ACC112 (cell line): ENCODE measurements at regions not wholly inside any gene's neighbourhood (a gene's known extent, or its start where the extent isn't known, plus 50 kb on each side); places are given as distances from the start of the nearest gene placed in this dataset.

Experiments used
- H2AFZ ChIP-seq: fragments of 200-600 bp; sonication (generic); one replicate; pipeline ENCODE4 v1.6.0; 2017; ENCODE audit warnings: antibody characterized with exemption, low read length; ENCODE audit not compliant: unreplicated experiment
- H3K27ac ChIP-seq: fragments of 200-600 bp; sonication (generic); 2 replicates; pipeline ENCODE4 v1.5.1; 2014; ENCODE audit warnings: low read depth, mild to moderate bottlenecking, antibody characterized with exemption, low read length, moderate library complexity
- H3K27me3 ChIP-seq: fragments of 200-600 bp; sonication (generic); 2 replicates; pipeline ENCODE4 v1.6.1; 2014; ENCODE audit warnings: mild to moderate bottlenecking, antibody characterized with exemption, low read length, moderate library complexity, mixed read lengths; ENCODE audit not compliant: insufficient read depth
- H3K36me3 ChIP-seq: fragments of 200-600 bp; sonication (generic); 2 replicates; pipeline ENCODE4 v1.6.1; 2016; ENCODE audit warnings: mild to moderate bottlenecking, antibody characterized with exemption, low read length, moderate library complexity, mixed read lengths; ENCODE audit not compliant: insufficient read depth
- H3K4me1 ChIP-seq: fragments of 200-600 bp; sonication (generic); one replicate; pipeline ENCODE4 v1.6.1; 2016; ENCODE audit warnings: low read length, mixed read lengths; ENCODE audit not compliant: insufficient read depth, unreplicated experiment, control insufficient read depth
- H3K4me3 ChIP-seq: fragments of 200-600 bp; sonication (generic); 2 replicates; pipeline ENCODE4 v1.5.1; 2014; ENCODE audit warnings: mild to moderate bottlenecking, low read depth, low read length
- H3K79me2 ChIP-seq: fragments of 200-600 bp; sonication (generic); one replicate; pipeline ENCODE4 v1.6.0; 2016; ENCODE audit warnings: low read length; ENCODE audit not compliant: control insufficient read depth, unreplicated experiment, insufficient read depth

GRCh38 chr9:111149018-111149759 lies 110.9 kb upstream of the LPAR1 start:
- no peak overlapping the region for H3K4me3 ChIP-seq
- H3K4me1 ChIP-seq, result peaks cover 3% of the 10 kb centered on the region
- no peaks in the 10 kb centered on the region for H3K79me2 ChIP-seq
- H2AFZ ChIP-seq, result no peak overlapping the region
- no peaks in the 10 kb centered on the region for H3K27me3 ChIP-seq
- H3K36me3 ChIP-seq, result no peaks in the 10 kb centered on the region
- H3K27ac ChIP-seq, result no peak overlapping the region

DNA sequence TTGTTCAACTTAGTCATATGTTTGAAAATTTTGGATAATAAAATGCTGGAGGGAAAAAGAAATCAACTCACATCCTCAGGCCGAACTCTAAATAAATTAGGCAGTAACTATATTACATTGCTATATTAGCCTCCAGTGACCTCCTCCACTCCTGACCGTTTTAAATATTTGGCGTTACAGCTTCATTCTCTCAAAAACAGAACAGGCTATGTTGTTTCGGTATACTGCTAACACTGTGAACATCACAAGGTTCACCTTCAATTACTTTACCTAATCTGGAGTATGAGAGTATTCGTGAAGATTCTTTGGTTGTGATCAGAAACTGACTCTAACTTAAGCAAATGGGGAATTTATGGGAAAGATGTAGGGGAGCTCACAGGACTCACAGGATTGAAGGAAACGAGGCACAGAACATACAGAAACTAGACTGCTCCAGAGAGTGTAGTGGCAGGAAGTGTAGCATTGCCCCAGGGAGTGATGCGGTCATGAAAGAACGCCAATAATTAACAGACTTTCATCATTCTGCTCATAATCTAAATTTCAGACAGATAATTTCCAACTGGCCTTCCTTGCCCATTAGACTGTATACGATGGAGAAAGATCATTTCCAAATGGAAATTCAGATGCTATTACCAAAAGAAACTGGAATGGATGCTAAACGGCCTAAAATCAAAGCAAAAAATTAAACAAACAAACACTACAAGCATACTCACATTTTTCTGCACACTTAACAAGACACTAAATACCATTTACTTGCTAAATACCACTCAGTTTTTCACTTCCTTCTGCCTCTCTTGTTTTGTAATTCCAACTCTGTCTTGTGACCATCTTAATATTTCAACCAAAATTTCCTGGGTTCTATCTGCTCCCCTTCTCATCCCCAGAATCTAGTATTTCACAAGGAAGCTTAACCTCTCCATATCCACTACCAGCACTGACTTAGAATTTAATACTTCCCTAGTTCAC lies 110.1 kb upstream of the LPAR1 start:
- Histone ChIP-seq H3K27me3 (no peaks in the 10 kb centered on the region), H3K4me3 (no peak overlapping the region), H2AFZ (peak overlapping the region; percentile 20), H3K4me1 (peaks cover 3% of the 10 kb centered on the region), H3K79me2 (no peaks in the 10 kb centered on the region), H3K36me3 (no peaks in the 10 kb centered on the region), H3K27ac (no peak overlapping the region)

DNA sequence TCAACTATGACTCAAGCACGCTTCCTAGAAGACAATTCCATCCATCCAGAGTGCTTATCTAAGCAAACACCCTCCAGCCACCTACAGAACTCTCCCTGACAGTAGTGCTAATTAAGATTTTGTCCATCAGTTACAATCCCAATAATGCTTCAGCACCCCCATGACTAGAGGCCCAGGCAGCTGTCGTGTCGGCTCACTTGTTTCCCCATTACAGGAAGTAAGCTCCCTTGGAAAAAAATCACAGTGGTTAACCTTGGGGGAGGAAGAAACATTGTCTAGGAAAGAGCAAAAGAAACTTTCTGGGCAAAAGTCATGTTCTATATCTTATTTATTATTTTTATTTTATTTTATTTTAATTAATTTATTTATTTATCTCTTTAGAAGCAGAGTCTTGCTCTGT lies 108.8 kb upstream of the LPAR1 start:
- H3K27me3 ChIP-seq, result no peaks in the 10 kb centered on the region
- H3K79me2 ChIP-seq, result no peaks in the 10 kb centered on the region
- H3K4me1 ChIP-seq, result peaks cover 3% of the 10 kb centered on the region
- no peaks in the 10 kb centered on the region for H3K36me3 ChIP-seq
- no peak overlapping the region for H2AFZ ChIP-seq
- H3K27ac ChIP-seq, result no peak overlapping the region
- H3K4me3 ChIP-seq, result no peak overlapping the region

DNA sequence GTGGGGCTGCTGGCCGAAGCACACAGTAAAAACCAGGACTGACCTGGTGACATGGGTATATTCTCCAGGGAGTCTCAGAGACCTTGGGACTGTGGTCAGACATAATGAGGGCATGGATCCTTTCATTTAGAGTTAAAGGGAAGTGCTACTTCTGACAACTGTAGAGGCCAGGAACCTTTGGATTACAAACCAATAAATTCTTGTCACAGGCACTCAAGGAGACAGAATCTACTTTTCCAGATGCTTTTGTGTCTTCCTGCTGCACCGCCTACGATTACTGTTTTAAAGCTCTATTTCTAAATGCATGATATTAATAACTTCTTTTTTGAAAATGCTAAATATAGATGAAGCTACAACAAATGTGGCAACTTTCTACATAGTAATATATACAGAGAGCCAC lies 106.5 kb upstream of the LPAR1 start:
- H3K27ac ChIP-seq, result no peak overlapping the region
- H3K79me2 ChIP-seq, result no peaks in the 10 kb centered on the region
- H3K4me1 ChIP-seq, result peaks cover 3% of the 10 kb centered on the region
- no peak overlapping the region for H3K4me3 ChIP-seq
- no peak overlapping the region for H2AFZ ChIP-seq
- no peaks in the 10 kb centered on the region for H3K36me3 ChIP-seq
- H3K27me3 ChIP-seq, result no peaks in the 10 kb centered on the region

- Histone ChIP-seq H3K4me1 (no peaks in the 10 kb centered on the region), H3K36me3 (no peaks in the 10 kb centered on the region), H2AFZ (no peak overlapping the region), H3K79me2 (no peaks in the 10 kb centered on the region), H3K4me3 (no peak overlapping the region), H3K27ac (no peak overlapping the region), H3K27me3 (no peaks in the 10 kb centered on the region)
These were observed 97.9 kb upstream of the LPAR1 start for GRCh38 chr9:111136180-111136579.

- no peaks in the 10 kb centered on the region for H3K36me3 ChIP-seq
- H2AFZ ChIP-seq, result no peak overlapping the region
- no peak overlapping the region for H3K27ac ChIP-seq
- no peak overlapping the region for H3K4me3 ChIP-seq
- H3K27me3 ChIP-seq, result no peaks in the 10 kb centered on the region
- no peaks in the 10 kb centered on the region for H3K4me1 ChIP-seq
- no peaks in the 10 kb centered on the region for H3K79me2 ChIP-seq
These were observed 92.9 kb upstream of the LPAR1 start for GRCh38 chr9:111131211-111131610.

DNA sequence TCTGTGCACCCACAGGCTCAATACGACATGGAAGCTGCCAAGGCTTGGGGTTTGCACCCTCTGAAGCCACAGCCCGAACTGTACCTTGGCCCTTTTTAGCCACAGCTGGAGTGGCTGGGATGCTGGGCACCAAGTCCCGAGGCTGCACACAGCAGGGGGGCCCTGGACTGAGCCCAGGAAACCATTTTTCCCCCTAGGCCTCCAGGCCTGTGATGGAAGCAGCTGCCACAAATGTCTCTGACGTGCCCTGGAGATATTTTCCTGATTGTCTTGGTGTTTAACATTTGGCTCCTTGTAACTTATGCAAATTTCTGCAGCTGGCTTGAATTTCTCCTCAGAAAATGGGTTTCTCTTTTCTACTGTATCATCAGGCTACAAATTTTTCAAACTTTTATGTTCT lies 82.3 kb upstream of the LPAR1 start:
- Histone ChIP-seq H3K27ac (no peak overlapping the region), H3K4me3 (no peak overlapping the region), H3K27me3 (no peaks in the 10 kb centered on the region), H3K79me2 (no peaks in the 10 kb centered on the region), H3K4me1 (no peaks in the 10 kb centered on the region), H3K36me3 (no peaks in the 10 kb centered on the region), H2AFZ (no peak overlapping the region)

GRCh38 chr9:111118256-111118948 lies 80.1 kb upstream of the LPAR1 start:
- Histone ChIP-seq H3K27ac (peak overlapping the region; percentile 26; the same call in 1 of the 2 replicates), H3K4me3 (no peak overlapping the region), H3K36me3 (no peaks in the 10 kb centered on the region), H3K79me2 (no peaks in the 10 kb centered on the region), H3K4me1 (no peaks in the 10 kb centered on the region), H2AFZ (no peak overlapping the region), H3K27me3 (no peaks in the 10 kb centered on the region)

DNA sequence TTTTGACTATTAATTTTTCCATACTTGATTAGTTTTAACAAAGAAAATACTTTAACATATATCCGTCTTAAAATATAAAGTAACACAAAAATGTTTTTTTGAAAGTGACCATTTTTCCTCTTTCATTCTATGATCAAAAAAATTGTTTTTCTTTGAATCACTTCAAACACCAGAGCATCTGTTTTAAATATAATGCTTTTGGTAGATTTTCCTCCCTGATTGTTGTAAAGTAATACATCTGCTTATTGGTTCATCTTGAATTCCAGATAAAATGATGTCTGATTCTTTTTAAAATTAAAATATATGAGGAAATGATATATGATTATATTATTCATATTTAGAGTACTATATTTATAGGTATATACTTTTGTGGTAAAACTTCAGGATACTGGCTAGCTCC lies 76.2 kb upstream of the LPAR1 start:
- H3K27ac ChIP-seq, result no peak overlapping the region
- H3K79me2 ChIP-seq, result no peaks in the 10 kb centered on the region
- no peak overlapping the region for H3K4me3 ChIP-seq
- H3K27me3 ChIP-seq, result no peaks in the 10 kb centered on the region
- no peak overlapping the region for H2AFZ ChIP-seq
- no peaks in the 10 kb centered on the region for H3K4me1 ChIP-seq
- H3K36me3 ChIP-seq, result no peaks in the 10 kb centered on the region

- no peak overlapping the region for H3K27ac ChIP-seq
- H3K4me3 ChIP-seq, result no peak overlapping the region
- H3K4me1 ChIP-seq, result no peaks in the 10 kb centered on the region
- H3K27me3 ChIP-seq, result no peaks in the 10 kb centered on the region
- no peaks in the 10 kb centered on the region for H3K36me3 ChIP-seq
- no peaks in the 10 kb centered on the region for H3K79me2 ChIP-seq
- no peak overlapping the region for H2AFZ ChIP-seq
These were observed 75.4 kb upstream of the LPAR1 start for GRCh38 chr9:111113712-111114111.
